Lung (tissue), 11 donors: ENCODE measurements at regions not wholly inside any gene's neighbourhood (a gene's known extent, or its start where the extent isn't known, plus 50 kb on each side); places are given as distances from the start of the nearest gene placed in this dataset.

Experiments
- ATAC-seq: fragments of 200-7000 bp; cut with Tn5 transposase; one replicate; pipeline ENCODE4 v1.9.1; 2020; ENCODE audit warnings: moderate number of reproducible peaks; ENCODE audit not compliant: insufficient read depth, low FRiP score
- DNase-seq, 3 donors: peaks; one replicate each; pipeline ENCODE4 v3.0.0-alpha.2; 2013 to 2017
- H3K27ac ChIP-seq, 2 donors: one replicate each; pipeline ENCODE4 v1.5.1; 2013; ENCODE audit warnings: mild to moderate bottlenecking in 2 of 2, moderate library complexity in 2 of 2, control low read depth in 1 of 2, inconsistent platforms in 1 of 2, low read depth in 1 of 2, low read length in 1 of 2
- H3K27me3 ChIP-seq, 3 donors: one replicate each; pipeline ENCODE4 v1.5.1; 2013; ENCODE audit warnings: low read length in 2 of 3; ENCODE audit not compliant: control insufficient read depth in 3 of 3, insufficient read depth in 3 of 3
- H3K36me3 ChIP-seq, 4 donors: one replicate each; pipeline ENCODE4 v1.5.1; 2013; ENCODE audit warnings: low read length in 4 of 4, mild to moderate bottlenecking in 1 of 4, moderate library complexity in 1 of 4; ENCODE audit not compliant: control insufficient read depth in 4 of 4, insufficient read depth in 4 of 4
- H3K4me1 ChIP-seq, 5 donors: one replicate each; pipeline ENCODE4 v1.5.1; 2013; ENCODE audit warnings: low read length in 5 of 5, mild to moderate bottlenecking in 2 of 5, moderate library complexity in 1 of 5; ENCODE audit not compliant: control insufficient read depth in 5 of 5, insufficient read depth in 5 of 5
- H3K4me3 ChIP-seq: one replicate; pipeline ENCODE4 v1.5.1; 2013; ENCODE audit warnings: mild to moderate bottlenecking, control low read depth, moderate library complexity
- H3K9ac ChIP-seq, 2 donors: one replicate each; pipeline ENCODE4 v1.5.1; 2013; ENCODE audit warnings: low read length in 2 of 2, control low read depth in 1 of 2; ENCODE audit not compliant: insufficient read depth in 1 of 2
- H3K9me3 ChIP-seq, 4 donors: one replicate each; pipeline ENCODE4 v1.5.1; 2013; ENCODE audit warnings: low read length in 3 of 4, mild to moderate bottlenecking in 1 of 4, moderate library complexity in 1 of 4; ENCODE audit not compliant: control insufficient read depth in 4 of 4, insufficient read depth in 3 of 4
- WGBS, 2 donors: extraction: QIAGEN DNeasy Blood & Tissue Kit; methylation state at CpG; one replicate each; pipeline ENCODE4 v1.1.7; 2013; 5-methylcytosine and 5-hydroxymethylcytosine counted together
- TF ChIP-seq, protein P1 (sequence below): IDR thresholded peaks from 2 replicates; pipeline ENCODE4 v1.5.1; 2012; ENCODE audit warnings: mild to moderate bottlenecking; ENCODE audit errors: control extremely low read depth, extremely low read depth
- donor health status: control.
- donor health status: control.
- donor health status: Bipolar disorder and iron deficiency.
- donor health status: healthy.
- donor health status: DM: yes; HTN: yes; CAD: no.

DNA sequence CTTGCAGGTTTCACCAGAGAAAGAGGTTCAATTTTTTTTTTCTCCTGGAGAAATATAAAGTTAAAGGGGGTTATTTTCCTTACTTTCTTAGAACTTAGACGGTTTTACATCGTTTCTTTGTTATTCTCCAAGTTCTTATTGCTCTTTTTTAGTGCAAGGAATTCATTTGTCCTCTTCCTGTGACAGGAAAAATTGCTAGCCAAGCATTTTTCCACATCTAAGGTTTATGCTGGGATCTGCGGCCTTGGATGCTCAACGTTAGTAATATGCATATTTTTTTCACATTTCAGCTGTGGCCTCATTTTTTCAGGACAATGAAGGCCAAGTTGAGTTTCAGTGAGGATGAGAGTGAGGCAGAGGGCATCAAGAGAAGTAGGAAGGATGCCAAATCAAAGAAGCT is 948.9 kb downstream of the PCDH19 start:
- H3K27ac ChIP-seq = no peak overlapping the region
- TF ChIP-seq, protein P1, sequence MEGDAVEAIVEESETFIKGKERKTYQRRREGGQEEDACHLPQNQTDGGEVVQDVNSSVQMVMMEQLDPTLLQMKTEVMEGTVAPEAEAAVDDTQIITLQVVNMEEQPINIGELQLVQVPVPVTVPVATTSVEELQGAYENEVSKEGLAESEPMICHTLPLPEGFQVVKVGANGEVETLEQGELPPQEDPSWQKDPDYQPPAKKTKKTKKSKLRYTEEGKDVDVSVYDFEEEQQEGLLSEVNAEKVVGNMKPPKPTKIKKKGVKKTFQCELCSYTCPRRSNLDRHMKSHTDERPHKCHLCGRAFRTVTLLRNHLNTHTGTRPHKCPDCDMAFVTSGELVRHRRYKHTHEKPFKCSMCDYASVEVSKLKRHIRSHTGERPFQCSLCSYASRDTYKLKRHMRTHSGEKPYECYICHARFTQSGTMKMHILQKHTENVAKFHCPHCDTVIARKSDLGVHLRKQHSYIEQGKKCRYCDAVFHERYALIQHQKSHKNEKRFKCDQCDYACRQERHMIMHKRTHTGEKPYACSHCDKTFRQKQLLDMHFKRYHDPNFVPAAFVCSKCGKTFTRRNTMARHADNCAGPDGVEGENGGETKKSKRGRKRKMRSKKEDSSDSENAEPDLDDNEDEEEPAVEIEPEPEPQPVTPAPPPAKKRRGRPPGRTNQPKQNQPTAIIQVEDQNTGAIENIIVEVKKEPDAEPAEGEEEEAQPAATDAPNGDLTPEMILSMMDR = no peak
- no peaks in the 10 kb centered on the region for H3K36me3 ChIP-seq
- DNase-seq (no peak), ATAC-seq (no peak)
- WGBS, 2 donors = 44 to 54% methylated on average over 4 of the region's 4 CpGs
- peaks cover 0 to 28% (median 2%) of the 10 kb centered on the region in 3 donors for H3K27me3 ChIP-seq
- H3K9me3 ChIP-seq = no peaks in the 10 kb centered on the region
- no peak overlapping the region for H3K9ac ChIP-seq
- H3K4me3 ChIP-seq = no peak overlapping the region
- no peaks in the 10 kb centered on the region for H3K4me1 ChIP-seq

DNA sequence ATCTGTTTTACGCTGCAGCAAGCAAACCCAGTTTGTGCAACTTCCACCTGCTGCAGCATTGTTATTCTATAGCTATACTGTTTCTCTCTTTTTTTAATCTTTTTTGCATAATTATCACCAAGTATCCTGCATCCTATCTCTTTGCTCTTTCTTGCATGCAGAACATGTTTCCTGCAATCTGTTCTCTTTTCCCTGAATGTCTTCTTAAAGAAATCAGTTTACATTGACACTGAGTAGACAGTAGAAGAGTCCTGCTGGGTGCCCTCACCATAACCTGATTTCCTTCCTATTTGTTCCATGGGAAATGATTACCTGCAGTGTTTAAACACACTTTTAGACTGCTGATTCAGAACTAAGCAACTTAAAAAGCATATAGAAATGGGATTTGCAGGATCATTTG is 964.7 kb downstream of the PCDH19 start:
- DNase-seq (no peak), ATAC-seq (no peak)
- TF ChIP-seq, protein P1 = no peak
- no peaks in the 10 kb centered on the region for H3K4me1 ChIP-seq
- no peak overlapping the region for H3K4me3 ChIP-seq
- H3K9ac ChIP-seq = no peak overlapping the region
- H3K27ac ChIP-seq = no peak overlapping the region
- 84 to 91% methylated on average over 1 of the region's 1 CpG for WGBS, 2 donors
- H3K9me3 ChIP-seq = no peaks in the 10 kb centered on the region
- peaks cover 0 to 6% (median 2%) of the 10 kb centered on the region in 3 donors for H3K27me3 ChIP-seq
- no peaks in the 10 kb centered on the region for H3K36me3 ChIP-seq

DNA sequence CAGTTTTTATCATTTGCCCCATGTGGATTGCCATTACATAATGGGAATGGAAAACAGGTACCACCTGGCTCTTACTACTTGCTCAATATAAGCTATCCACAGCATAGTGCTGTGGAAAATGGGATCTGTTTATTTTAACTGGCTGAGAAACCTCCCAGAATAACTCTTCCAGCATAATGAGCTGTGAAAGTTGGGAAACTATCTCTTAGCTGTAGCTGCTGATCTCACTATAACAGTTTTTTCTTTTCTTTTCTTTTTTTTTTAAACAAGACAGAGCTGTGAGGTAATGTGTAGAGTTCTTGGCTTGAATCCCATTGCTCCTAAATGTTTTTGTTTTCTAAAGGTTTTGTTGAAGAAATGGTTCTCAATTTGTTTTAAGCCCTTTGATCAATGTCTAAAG is 988.3 kb downstream of the PCDH19 start:
- Histone ChIP-seq H3K36me3 (no peaks in the 10 kb centered on the region), H3K9ac (no peak overlapping the region), H3K4me3 (no peak overlapping the region), H3K4me1 (no peaks in the 10 kb centered on the region), H3K27ac (no peak overlapping the region), H3K9me3 (peaks cover 0 to 2% (median 0%) of the 10 kb centered on the region in 4 donors), H3K27me3 (no peaks in the 10 kb centered on the region)
- ATAC-seq (no peak), DNase-seq (peak in 2 of 3 donors; percentile 28 to 73)
- TF ChIP-seq, protein P1 = no peak

DNA sequence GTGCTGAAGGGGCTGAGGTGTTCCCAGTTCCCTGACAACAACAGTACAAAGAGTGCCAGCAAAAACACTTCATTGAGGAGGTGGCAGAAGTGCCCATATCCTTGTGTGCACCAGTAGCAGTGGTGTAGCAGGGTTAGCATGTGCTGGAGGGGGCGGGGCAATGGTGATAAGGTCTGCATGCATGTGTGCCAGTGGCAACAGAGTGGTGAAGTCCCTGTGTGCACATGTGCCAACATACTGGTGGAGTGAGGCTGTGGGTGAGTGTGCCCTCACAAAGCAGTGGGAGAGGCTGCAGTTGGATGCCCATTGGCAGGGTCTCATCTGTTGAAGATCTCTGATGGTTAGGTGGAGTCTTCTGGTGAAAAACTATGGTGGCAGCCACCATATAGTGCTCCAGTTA is 994.6 kb downstream of the PCDH19 start:
- TF ChIP-seq, protein P1 = no peak
- Histone ChIP-seq H3K4me3 (no peak overlapping the region), H3K9ac (no peak overlapping the region), H3K27me3 (peaks cover 0 to 5% (median 3%) of the 10 kb centered on the region in 3 donors), H3K36me3 (no peaks in the 10 kb centered on the region), H3K4me1 (no peaks in the 10 kb centered on the region), H3K27ac (no peak overlapping the region), H3K9me3 (peaks cover 0 to 10% (median 0%) of the 10 kb centered on the region in 4 donors)
- 70 to 100% methylated on average over 1 of the region's 1 CpG for WGBS, 2 donors
- ATAC-seq = no peak
- no peak for DNase-seq
